ENCODE measurements at regions not wholly inside any gene's neighbourhood (a gene's known extent, or its start where the extent isn't known, plus 50 kb on each side); places are given as distances from the start of the nearest gene placed in this dataset.
"Not testable (repeated sequence)": the region's sequence is repeated elsewhere in the genome, so short reads cannot be mapped to it uniquely, and the experiment has no call there.

DNA sequence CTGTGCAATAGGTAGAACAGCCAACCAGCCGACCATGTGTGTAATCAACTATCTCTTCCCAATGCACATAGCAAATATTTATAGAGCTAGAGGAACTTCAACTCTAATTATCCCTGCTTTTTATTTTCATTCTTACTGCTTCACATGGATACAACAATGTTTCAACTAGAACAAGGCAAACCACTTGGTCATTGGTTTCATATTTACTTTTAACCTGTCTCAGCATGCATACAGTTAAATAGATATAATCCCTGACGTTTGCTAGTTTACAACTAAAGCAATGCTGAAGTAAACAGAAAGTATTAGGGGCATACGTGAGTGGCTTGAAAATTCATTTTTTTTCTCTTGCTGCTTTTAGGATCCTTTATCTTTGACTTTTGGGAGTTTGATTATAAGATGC, 318.5 kb upstream of the MAP3K7 start:
- H3K9me3 Mint-ChIP-seq: no peaks in the 10 kb centered on the region
- intact Hi-C loops (cut with micrococcal nuclease): no loop called here
- no peak for DNase-seq (ENCODE audit: low spot score)
- no peaks in the 10 kb centered on the region for H3K36me3 Mint-ChIP-seq (ENCODE audit: low read depth)
- no peak overlapping the region for H3K27ac Mint-ChIP-seq
- no peak overlapping the region for H3K4me3 Mint-ChIP-seq (ENCODE audit: low read depth)
- no peaks in the 10 kb centered on the region for H3K27me3 Mint-ChIP-seq (ENCODE audit: low read depth)
- no peaks in the 10 kb centered on the region for H3K4me1 Mint-ChIP-seq (ENCODE audit: low read depth)

DNA sequence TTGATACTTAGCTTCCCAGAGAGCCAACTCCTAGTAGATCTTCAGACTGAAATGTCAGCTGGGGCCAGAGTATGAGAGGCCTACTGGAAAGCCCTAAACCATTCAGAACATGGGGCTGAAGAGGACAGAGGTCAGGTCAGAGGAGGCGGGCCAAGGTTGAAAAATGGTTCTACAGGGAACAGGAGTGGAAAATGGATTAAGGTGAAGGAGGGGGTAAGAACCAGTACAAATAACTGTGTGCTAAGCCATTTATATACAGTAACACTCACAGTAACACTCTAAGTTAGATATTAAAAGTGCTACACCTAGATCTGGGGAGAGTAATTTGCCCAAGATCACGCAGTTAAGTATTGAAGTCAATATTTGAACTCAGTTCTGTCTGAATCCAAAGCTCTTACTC, 313.2 kb upstream of the MAP3K7 start:
- intact Hi-C loops (cut with micrococcal nuclease): no loop called here
- no peaks in the 10 kb centered on the region for H3K9me3 Mint-ChIP-seq
- DNase-seq (ENCODE audit: low spot score): no peak
- H3K27me3 Mint-ChIP-seq (ENCODE audit: low read depth): peaks cover 3% of the 10 kb centered on the region
- no peak overlapping the region for H3K4me3 Mint-ChIP-seq (ENCODE audit: low read depth)
- no peaks in the 10 kb centered on the region for H3K4me1 Mint-ChIP-seq (ENCODE audit: low read depth)
- H3K27ac Mint-ChIP-seq: no peak overlapping the region
- H3K36me3 Mint-ChIP-seq (ENCODE audit: low read depth): no peaks in the 10 kb centered on the region

DNA sequence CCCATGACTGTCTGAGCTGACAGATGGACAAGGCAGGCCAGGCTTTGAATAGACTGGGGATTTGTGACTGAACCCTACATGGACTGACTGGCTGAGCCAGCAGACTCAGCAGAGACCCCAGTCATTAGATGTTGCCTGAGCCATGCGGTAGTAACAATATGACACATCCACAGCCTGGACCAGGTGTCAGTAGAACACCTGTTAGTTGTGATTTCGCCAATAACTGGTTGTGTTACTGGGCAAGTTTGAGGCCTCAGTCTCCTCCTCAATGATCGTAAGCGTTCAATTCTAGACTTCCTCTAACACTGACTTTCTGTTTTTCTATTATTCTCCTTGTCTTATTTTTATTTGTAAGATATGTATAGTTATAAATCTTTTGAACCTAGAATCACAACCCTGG, 311.9 kb upstream of the MAP3K7 start:
- intact Hi-C loops (cut with micrococcal nuclease): no loop called here
- Mint-ChIP-seq H3K4me3 (ENCODE audit: low read depth) (no peak overlapping the region), H3K9me3 (no peaks in the 10 kb centered on the region)

DNA sequence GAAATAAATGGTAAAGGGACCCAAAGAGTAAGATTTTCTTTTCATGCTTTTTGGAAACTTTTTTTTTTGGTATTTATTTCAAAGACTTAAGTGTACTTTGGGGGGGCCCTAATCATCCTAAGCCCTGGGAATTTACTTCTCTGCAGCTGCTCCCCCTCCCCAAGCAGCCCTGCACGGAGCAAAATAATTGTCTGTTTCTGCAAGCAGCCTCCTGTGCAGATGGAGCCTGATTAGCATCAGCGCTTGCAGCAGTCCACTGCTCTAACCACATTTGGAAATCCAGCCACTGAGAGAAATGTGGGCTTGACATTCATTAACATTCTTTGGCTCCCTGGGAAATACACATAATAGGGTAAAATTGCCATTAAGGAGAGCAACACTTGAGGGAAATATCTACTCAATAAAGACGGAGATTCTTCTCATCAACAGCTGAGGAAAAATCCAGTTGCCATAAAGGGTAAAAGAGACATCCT, 309.2 kb upstream of the MAP3K7 start:
- no peak for DNase-seq (ENCODE audit: low spot score)
- no peaks in the 10 kb centered on the region for H3K4me1 Mint-ChIP-seq (ENCODE audit: low read depth)

More for the DNA sequence above, 311.9 kb upstream of the MAP3K7 start:
- Mint-ChIP-seq H3K27me3 (ENCODE audit: low read depth) (peaks cover 3% of the 10 kb centered on the region), H3K4me1 (ENCODE audit: low read depth) (no peaks in the 10 kb centered on the region), H3K36me3 (ENCODE audit: low read depth) (no peaks in the 10 kb centered on the region), H3K27ac (no peak overlapping the region)
- DNase-seq (ENCODE audit: low spot score): no peak

DNA sequence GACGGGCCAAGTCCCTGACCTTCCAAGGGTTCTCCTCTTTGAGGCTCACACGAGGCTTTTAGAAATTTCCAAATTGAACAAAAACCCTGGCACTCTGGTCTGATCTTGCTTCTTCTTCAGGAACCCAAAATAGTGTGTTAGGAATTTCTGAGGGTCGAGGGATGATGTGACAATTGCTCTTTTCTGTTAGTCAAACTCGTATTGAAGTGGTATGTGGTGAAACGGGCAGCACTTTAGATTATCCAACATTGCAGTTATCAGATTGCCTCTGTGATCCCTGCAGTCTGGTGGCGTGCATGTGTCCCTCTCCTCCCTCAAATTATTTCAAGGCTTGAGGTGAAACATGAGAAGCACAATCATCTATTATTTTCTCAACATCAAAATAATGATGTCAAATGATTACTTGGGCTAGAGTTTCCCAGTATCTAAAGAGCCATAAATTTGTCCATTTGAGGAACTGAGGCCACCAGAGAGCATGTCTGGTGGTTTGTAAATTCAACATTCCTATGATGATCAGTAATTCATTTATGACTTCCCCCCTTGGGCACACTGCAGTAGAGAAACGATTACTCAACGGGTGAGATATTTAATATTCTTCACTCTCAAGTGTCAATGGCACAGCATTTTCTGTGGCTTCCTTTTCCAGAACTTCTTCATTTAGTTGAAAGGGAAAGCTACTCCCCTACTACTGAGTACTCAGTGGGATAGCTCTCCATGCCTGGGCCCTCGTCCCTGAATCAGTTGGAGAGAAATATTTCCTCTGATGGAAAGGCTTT, 308.6 kb upstream of the MAP3K7 start:
- Mint-ChIP-seq H3K4me1 (ENCODE audit: low read depth) (no peaks in the 10 kb centered on the region), H3K27ac (no peak overlapping the region), H3K4me3 (ENCODE audit: low read depth) (no peak overlapping the region), H3K9me3 (no peaks in the 10 kb centered on the region), H3K27me3 (ENCODE audit: low read depth) (peaks cover 3% of the 10 kb centered on the region), H3K36me3 (ENCODE audit: low read depth) (no peaks in the 10 kb centered on the region)
- no peak for DNase-seq (ENCODE audit: low spot score)
- intact Hi-C loops (cut with micrococcal nuclease): no loop called here

More for the DNA sequence above, 309.2 kb upstream of the MAP3K7 start:
- H3K36me3 Mint-ChIP-seq (ENCODE audit: low read depth): no peaks in the 10 kb centered on the region
- H3K4me3 Mint-ChIP-seq (ENCODE audit: low read depth): no peak overlapping the region
- H3K27ac Mint-ChIP-seq: no peak overlapping the region
- intact Hi-C loops (cut with micrococcal nuclease): no loop called here
- no peaks in the 10 kb centered on the region for H3K9me3 Mint-ChIP-seq
- H3K27me3 Mint-ChIP-seq (ENCODE audit: low read depth): peaks cover 3% of the 10 kb centered on the region

DNA sequence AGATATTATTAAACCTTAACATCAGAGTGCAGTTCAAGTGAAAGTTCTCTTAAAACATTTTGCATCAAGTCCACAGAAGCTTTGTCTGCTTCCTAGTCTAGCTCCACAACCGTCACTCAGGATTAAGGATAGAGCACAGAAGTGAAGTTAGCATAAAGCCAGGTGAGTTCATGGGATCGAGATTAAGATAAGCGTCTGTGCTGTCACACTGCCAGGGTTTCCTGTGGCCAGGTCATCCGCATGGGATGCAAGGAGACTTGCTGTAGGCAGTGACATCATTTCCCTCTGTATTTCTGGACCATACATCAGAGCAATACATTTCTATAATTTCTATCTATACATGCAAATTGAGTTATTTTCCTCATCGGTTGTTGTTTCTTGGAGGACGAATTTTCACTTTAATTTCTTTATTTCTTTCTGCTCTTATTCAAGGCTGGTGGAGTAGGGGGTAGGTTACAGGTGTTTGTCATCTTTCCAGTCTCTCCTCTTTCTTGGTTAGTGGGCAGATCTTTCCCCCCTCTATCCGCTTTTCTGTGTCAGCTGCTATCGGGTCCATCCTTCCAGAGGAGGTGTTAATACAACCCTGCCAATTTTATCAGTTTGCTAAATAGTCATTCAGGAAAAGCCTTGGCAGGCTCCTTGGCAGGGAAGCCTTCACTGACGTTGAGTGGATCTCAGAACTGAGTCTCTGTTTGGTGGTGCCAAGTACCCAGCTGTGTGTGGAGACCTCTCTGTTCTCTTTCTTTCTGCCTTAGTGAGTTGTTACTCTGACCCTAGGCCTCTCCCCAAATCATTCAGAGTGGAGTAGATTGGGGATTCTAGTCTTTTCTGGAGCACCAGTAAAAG, 307.6 kb upstream of the MAP3K7 start:
- no peak for DNase-seq (ENCODE audit: low spot score)
- no peaks in the 10 kb centered on the region for H3K9me3 Mint-ChIP-seq
- H3K4me1 Mint-ChIP-seq (ENCODE audit: low read depth): no peaks in the 10 kb centered on the region
- no peaks in the 10 kb centered on the region for H3K36me3 Mint-ChIP-seq (ENCODE audit: low read depth)
- peaks cover 3% of the 10 kb centered on the region for H3K27me3 Mint-ChIP-seq (ENCODE audit: low read depth)
- H3K27ac Mint-ChIP-seq: no peak overlapping the region
- H3K4me3 Mint-ChIP-seq (ENCODE audit: low read depth): no peak overlapping the region
- intact Hi-C loops (cut with micrococcal nuclease): no loop called here

DNA sequence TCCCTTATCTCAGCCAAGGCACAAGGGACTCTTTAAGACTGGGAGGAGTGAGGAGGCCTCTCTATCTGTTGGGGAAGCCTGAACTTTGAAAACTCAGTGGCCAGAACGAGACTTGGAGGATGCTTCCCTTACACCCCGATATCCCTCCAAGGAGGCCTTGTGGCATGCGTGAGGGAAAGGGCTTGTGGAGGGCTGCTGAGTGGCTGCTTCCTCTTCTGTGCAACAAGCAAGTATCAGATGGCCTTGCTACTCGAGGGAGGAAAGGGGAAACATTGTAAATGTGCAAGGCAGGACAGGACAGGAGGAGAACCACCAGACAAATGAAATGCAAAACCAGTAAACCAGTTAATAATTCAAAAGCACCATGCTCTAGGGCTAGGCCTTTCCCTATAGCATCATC, 306.5 kb upstream of the MAP3K7 start:
- H3K4me1 Mint-ChIP-seq (ENCODE audit: low read depth): no peaks in the 10 kb centered on the region
- no peak for DNase-seq (ENCODE audit: low spot score)

DNA sequence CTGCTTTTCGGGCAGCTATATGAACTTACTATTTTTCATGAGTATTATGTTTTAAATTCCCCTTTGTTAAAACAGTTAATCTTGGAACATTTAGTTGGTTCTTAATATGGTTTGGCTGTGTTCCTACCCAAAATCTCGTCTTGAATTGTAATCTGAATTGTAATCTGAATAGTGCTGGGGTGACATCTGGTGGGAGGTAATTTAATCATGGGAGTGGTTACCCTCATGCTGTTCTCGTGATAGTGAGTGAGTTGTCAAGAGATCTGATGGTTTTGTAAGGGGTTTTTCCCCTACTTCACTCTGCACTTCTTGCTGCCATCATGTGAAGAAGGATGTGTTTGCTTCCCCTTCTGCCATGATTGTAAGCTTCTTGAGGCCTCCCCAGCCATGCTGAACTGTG, 305.4 kb upstream of the MAP3K7 start:
- H3K4me1 Mint-ChIP-seq (ENCODE audit: low read depth): no peaks in the 10 kb centered on the region
- intact Hi-C loops (cut with micrococcal nuclease): no loop called here
- H3K27ac Mint-ChIP-seq: no peak overlapping the region
- H3K9me3 Mint-ChIP-seq: no peaks in the 10 kb centered on the region
- no peaks in the 10 kb centered on the region for H3K27me3 Mint-ChIP-seq (ENCODE audit: low read depth)
- H3K36me3 Mint-ChIP-seq (ENCODE audit: low read depth): no peaks in the 10 kb centered on the region
- no peak for DNase-seq (ENCODE audit: low spot score)
- no peak overlapping the region for H3K4me3 Mint-ChIP-seq (ENCODE audit: low read depth)

More for the DNA sequence above, 306.5 kb upstream of the MAP3K7 start:
- intact Hi-C loops (cut with micrococcal nuclease): no loop called here
- Mint-ChIP-seq H3K27me3 (ENCODE audit: low read depth) (peaks cover 3% of the 10 kb centered on the region), H3K9me3 (no peaks in the 10 kb centered on the region), H3K36me3 (ENCODE audit: low read depth) (no peaks in the 10 kb centered on the region), H3K27ac (no peak overlapping the region), H3K4me3 (ENCODE audit: low read depth) (no peak overlapping the region)

DNA sequence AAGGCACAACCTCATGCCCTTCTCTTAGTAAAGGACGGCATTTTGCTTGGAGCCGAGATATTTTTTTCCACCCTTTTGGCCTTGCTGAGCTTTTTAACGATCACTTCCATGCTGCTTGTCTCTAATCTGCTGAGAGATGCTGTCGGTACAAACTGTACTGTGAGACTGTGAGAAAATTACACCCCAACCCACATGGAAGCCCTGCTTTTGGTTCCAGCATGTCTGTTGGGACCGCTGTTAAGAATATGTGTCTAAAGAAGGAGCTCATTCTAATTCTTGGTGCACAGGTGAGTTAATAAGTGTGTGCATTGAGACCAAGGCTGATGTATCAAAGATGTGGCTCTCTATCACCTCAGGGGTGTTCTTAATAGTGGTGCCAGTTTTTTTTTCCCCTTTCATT, 304.5 kb upstream of the MAP3K7 start:
- H3K27ac Mint-ChIP-seq: no peak overlapping the region
- H3K27me3 Mint-ChIP-seq (ENCODE audit: low read depth): no peaks in the 10 kb centered on the region

DNA sequence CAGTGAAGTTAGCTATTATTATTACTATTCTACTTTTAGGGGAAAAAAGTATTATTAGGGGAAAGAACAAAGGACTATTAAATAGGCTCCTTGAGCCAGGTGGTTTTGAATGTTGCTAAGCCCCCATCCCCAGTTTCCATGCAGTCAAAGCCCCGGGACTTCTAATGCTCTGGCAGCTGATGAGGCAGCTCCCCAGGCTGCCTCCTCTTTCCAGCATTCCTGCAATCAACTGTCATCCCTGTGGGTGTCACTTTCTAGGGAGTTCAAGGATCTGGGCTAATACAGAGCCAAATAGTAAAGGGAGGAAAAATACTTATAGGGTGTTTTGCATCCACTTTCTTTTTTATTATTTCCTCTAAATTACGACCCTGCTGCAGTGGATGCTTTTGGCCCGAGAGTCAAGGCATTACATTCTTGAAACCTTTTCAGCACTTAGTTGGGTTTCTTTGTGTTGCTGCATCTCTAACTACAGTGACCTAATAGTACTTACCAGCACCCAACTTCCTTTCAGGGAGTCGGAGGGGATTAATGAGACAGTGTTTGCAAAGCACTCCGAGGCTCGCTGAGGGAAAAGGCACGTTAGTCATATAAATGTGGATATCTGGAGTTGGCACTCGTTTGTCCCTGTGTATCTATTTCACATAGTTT, 303.9 kb upstream of the MAP3K7 start:
- Mint-ChIP-seq H3K9me3 (no peaks in the 10 kb centered on the region), H3K36me3 (ENCODE audit: low read depth) (no peaks in the 10 kb centered on the region), H3K4me3 (ENCODE audit: low read depth) (no peak overlapping the region), H3K27me3 (ENCODE audit: low read depth) (no peaks in the 10 kb centered on the region), H3K27ac (no peak overlapping the region), H3K4me1 (ENCODE audit: low read depth) (no peaks in the 10 kb centered on the region)
- no peak for DNase-seq (ENCODE audit: low spot score)
- intact Hi-C loops (cut with micrococcal nuclease): no loop called here

More for the DNA sequence above, 304.5 kb upstream of the MAP3K7 start:
- no peaks in the 10 kb centered on the region for H3K36me3 Mint-ChIP-seq (ENCODE audit: low read depth)
- H3K4me3 Mint-ChIP-seq (ENCODE audit: low read depth): no peak overlapping the region
- H3K9me3 Mint-ChIP-seq: no peaks in the 10 kb centered on the region
- no peaks in the 10 kb centered on the region for H3K4me1 Mint-ChIP-seq (ENCODE audit: low read depth)
- intact Hi-C loops (cut with micrococcal nuclease): no loop called here
- DNase-seq (ENCODE audit: low spot score): no peak

DNA sequence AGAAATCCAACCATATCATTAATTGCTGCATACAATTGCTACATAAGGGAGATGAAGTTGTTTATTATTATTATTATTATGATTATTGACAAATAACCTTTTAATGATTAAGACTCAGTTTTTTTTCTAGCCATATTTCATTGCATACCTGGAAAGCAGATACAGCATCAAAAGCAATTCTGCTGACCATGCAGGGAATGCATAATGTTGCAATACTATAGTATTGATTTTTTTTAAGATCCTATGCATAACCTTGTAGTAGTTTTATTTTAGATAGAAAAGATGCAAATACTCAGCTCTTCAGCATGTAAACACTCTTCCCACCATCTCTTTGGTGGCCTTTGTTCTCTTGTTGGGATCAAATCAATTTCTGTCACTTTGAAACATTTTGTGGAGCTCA, 300.9 kb upstream of the MAP3K7 start:
- no peak overlapping the region for H3K4me3 Mint-ChIP-seq (ENCODE audit: low read depth)
- no peak overlapping the region for H3K27ac Mint-ChIP-seq
- intact Hi-C loops (cut with micrococcal nuclease): no loop called here
- H3K4me1 Mint-ChIP-seq (ENCODE audit: low read depth): no peaks in the 10 kb centered on the region
- no peaks in the 10 kb centered on the region for H3K36me3 Mint-ChIP-seq (ENCODE audit: low read depth)
- no peaks in the 10 kb centered on the region for H3K27me3 Mint-ChIP-seq (ENCODE audit: low read depth)
- H3K9me3 Mint-ChIP-seq: peaks cover 9% of the 10 kb centered on the region
- DNase-seq (ENCODE audit: low spot score): no peak

DNA sequence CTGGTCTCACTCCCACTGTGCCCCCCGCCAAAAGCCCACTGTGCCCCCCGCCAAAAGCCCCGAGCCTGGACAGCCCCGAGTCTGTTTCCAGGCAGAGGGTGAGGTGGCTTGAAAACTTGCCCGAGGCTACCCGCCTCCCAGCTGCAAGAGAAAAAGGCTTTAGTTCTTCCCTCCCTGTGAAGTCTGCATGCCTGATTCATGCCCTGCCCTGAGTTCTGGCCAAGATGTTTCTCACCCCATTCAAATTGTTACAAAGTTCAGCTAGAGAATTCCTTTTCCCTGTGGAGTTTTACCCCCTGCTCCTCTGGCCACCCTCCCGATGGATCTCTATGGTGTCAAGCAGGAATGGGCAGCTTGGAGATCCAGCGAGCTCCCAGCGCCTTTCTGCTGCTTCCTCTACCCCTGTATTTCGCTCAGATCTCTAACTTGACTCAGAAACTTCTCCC, 298.8 kb upstream of the MAP3K7 start:
- H3K4me3 Mint-ChIP-seq (ENCODE audit: low read depth): no peak overlapping the region
- DNase-seq (ENCODE audit: low spot score): no peak
- H3K9me3 Mint-ChIP-seq: peaks cover 15% of the 10 kb centered on the region
- no peaks in the 10 kb centered on the region for H3K36me3 Mint-ChIP-seq (ENCODE audit: low read depth)
- no peaks in the 10 kb centered on the region for H3K4me1 Mint-ChIP-seq (ENCODE audit: low read depth)
- no peak overlapping the region for H3K27ac Mint-ChIP-seq
- no peaks in the 10 kb centered on the region for H3K27me3 Mint-ChIP-seq (ENCODE audit: low read depth)
- intact Hi-C loops (cut with micrococcal nuclease): no loop called here

DNA sequence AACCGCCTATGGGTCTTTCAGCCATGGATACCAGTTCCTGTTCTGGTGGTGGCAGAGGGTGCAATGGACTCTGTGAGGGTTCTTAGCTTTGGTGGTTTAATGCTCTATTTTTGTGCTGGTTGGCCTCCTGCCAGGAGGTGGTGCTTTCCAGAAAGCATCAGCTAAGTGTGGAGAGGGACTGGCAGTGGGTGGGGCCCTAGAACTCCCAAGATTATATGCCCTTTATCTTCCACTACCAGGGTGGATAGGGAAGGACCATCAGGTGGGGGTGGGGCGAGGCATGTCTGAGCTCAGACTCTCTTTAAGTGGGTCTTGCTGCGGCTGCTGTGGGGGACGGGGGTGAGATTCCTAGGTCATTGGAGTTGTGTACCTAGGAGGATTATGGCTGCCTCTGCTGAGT, 298.3 kb upstream of the MAP3K7 start:
- H3K36me3 Mint-ChIP-seq (ENCODE audit: low read depth); intact Hi-C loops (cut with micrococcal nuclease); DNase-seq (ENCODE audit: low spot score); H3K27me3 Mint-ChIP-seq (ENCODE audit: low read depth); H3K27ac Mint-ChIP-seq; H3K4me3 Mint-ChIP-seq (ENCODE audit: low read depth); H3K4me1 Mint-ChIP-seq (ENCODE audit: low read depth): not testable (repeated sequence)
- peaks cover 15% of the 10 kb centered on the region for H3K9me3 Mint-ChIP-seq

All from activated T-helper 2 cell treated with anti-CD3 and anti-CD28 coated beads, Interferon-gamma antibody, Interleukin-2, Interleukin-4, amounts not matched to agents 10 μg/mL and 5 μg/mL and 100 μg/mL, durations not matched to agents 14 hours and 24 hours and 36 hours (primary cell).